WTC11 (cell line): ENCODE measurements at regions not wholly inside any gene's neighbourhood (a gene's known extent, or its start where the extent isn't known, plus 50 kb on each side); places are given as distances from the start of the nearest gene placed in this dataset.

ENCODE experiments used
- ATAC-seq: fragments of 200-7000 bp; cut with Tn5 transposase; 2 replicates; pipeline ENCODE4 v1.10.0; 2021; ENCODE audit warnings: mild to moderate bottlenecking, moderate library complexity
- CTCF ChIA-PET: fragments of 300-600 bp; sonication (Branson Sonifier 250); formaldehyde crosslinking; loops from one replicate; lab custom pipeline; 2021; ENCODE audit warnings: antibody characterized with exemption; lab: Charles Lee
- POLR2A ChIA-PET: fragments of 350-600 bp; sonication (Branson Sonifier 250); formaldehyde crosslinking; loops from one replicate; lab custom pipeline; 2021; ENCODE audit warnings: antibody characterized with exemption; lab: Charles Lee
- DNase-seq: peaks from one replicate; pipeline ENCODE4 v3.0.0; 2021; ENCODE audit warnings: low spot score
- H3K27ac Mint-ChIP-seq: 2 replicates; pipeline ENCODE4 v1.8.0; 2021; ENCODE audit warnings: mixed read lengths
- H3K27me3 Mint-ChIP-seq: 2 replicates; pipeline ENCODE4 v1.8.0; 2021; ENCODE audit warnings: low read depth, mild to moderate bottlenecking, moderate library complexity, mixed read lengths
- H3K36me3 Mint-ChIP-seq: 2 replicates; pipeline ENCODE4 v1.8.0; 2021; ENCODE audit warnings: mixed read lengths
- H3K4me1 Mint-ChIP-seq: 2 replicates; pipeline ENCODE4 v1.8.0; 2022; ENCODE audit warnings: mixed read lengths
- H3K4me3 Mint-ChIP-seq: 2 replicates; pipeline ENCODE4 v1.8.0; 2021; ENCODE audit warnings: mild to moderate bottlenecking, moderate library complexity, mixed read lengths
- H3K9me3 Mint-ChIP-seq: 2 replicates; pipeline ENCODE4 v1.8.0; 2021; ENCODE audit warnings: mixed read lengths
- ATF1 ChIP-seq: sonication (generic); formaldehyde crosslinking; IDR thresholded peaks from 2 replicates; pipeline ENCODE4 v1.8.1; 2023; ENCODE audit warnings: mild to moderate bottlenecking, moderate library complexity, missing genetic modification reagents
- CREB1 ChIP-seq: sonication (generic); formaldehyde crosslinking; IDR thresholded peaks from 2 replicates; pipeline ENCODE4 v1.8.0; 2023; ENCODE audit warnings: mild to moderate bottlenecking, missing genetic modification reagents
- ELF4 ChIP-seq: sonication (generic); formaldehyde crosslinking; IDR thresholded peaks from 2 replicates; pipeline ENCODE4 v1.8.1; 2022; ENCODE audit warnings: low read depth, mild to moderate bottlenecking, moderate library complexity, missing genetic modification reagents
- EMX1 ChIP-seq: fragments of 250-450 bp; sonication (Bioruptor Pico); IDR thresholded peaks from 2 replicates; pipeline ENCODE4 v1.8.0; 2021; ENCODE audit warnings: mild to moderate bottlenecking
- ESRRA ChIP-seq: sonication (generic); formaldehyde crosslinking; IDR thresholded peaks from 2 replicates; pipeline ENCODE4 v1.8.1; 2022; ENCODE audit warnings: mild to moderate bottlenecking, missing genetic modification reagents, borderline replicate concordance
- ETV6 ChIP-seq: sonication (generic); formaldehyde crosslinking; IDR thresholded peaks from 2 replicates; pipeline ENCODE4 v1.8.1; 2022; ENCODE audit warnings: mild to moderate bottlenecking, missing genetic modification reagents
- GABPB1 ChIP-seq: sonication (generic); formaldehyde crosslinking; IDR thresholded peaks from 2 replicates; pipeline ENCODE4 v1.8.1; 2023; ENCODE audit warnings: mild to moderate bottlenecking, missing genetic modification reagents
- NR2C2 ChIP-seq: sonication (generic); formaldehyde crosslinking; IDR thresholded peaks from 2 replicates; pipeline ENCODE4 v1.8.0; 2022; ENCODE audit warnings: mild to moderate bottlenecking, missing genetic modification reagents
- SP1 ChIP-seq: sonication (generic); formaldehyde crosslinking; conservative IDR thresholded peaks from 2 replicates; pipeline ENCODE4 v1.8.1; 2022; ENCODE audit warnings: missing genetic modification reagents
- TP53 ChIP-seq: sonication (generic); formaldehyde crosslinking; IDR thresholded peaks from 2 replicates; pipeline ENCODE4 v1.8.1; 2023; ENCODE audit warnings: mild to moderate bottlenecking, missing genetic modification reagents
- ZNF396 ChIP-seq: fragments of 250-450 bp; sonication (Bioruptor Pico); IDR thresholded peaks from 2 replicates; pipeline ENCODE4 v1.8.0; 2021; ENCODE audit warnings: mild to moderate bottlenecking, moderate library complexity, borderline replicate concordance
- ZNF423 ChIP-seq: fragments of 250-450 bp; sonication (Bioruptor Pico); IDR thresholded peaks from 2 replicates; pipeline ENCODE4 v2.1.2; 2022; ENCODE audit warnings: mild to moderate bottlenecking, moderate library complexity
- TF ChIP-seq, protein P1 (sequence below): sonication (generic); formaldehyde crosslinking; IDR thresholded peaks from 2 replicates; pipeline ENCODE4 v1.8.1; 2022; ENCODE audit warnings: mild to moderate bottlenecking, missing genetic modification reagents, moderate library complexity, borderline replicate concordance
- TF ChIP-seq, protein P2 (sequence below): sonication (generic); formaldehyde crosslinking; IDR thresholded peaks from 2 replicates; pipeline ENCODE4 v1.8.0; 2023; ENCODE audit warnings: missing genetic modification reagents
- TF ChIP-seq, protein P3 (sequence below): sonication (generic); formaldehyde crosslinking; IDR thresholded peaks from 2 replicates; pipeline ENCODE4 v1.8.1; 2023; ENCODE audit warnings: mild to moderate bottlenecking, missing genetic modification reagents, moderate library complexity
- TF ChIP-seq, protein P4 (sequence below): sonication (generic); formaldehyde crosslinking; IDR thresholded peaks from 2 replicates; pipeline ENCODE4 v1.8.1; 2023; ENCODE audit warnings: mild to moderate bottlenecking, moderate library complexity, missing genetic modification reagents
- TF ChIP-seq, protein P5 (sequence below): sonication (generic); formaldehyde crosslinking; conservative IDR thresholded peaks from 2 replicates; pipeline ENCODE4 v1.8.1; 2023; ENCODE audit warnings: mild to moderate bottlenecking, low read depth, missing genetic modification reagents, moderate library complexity
- TF ChIP-seq, protein P6 (sequence below): sonication (generic); formaldehyde crosslinking; IDR thresholded peaks from 2 replicates; pipeline ENCODE4 v1.8.0; 2022; ENCODE audit warnings: mild to moderate bottlenecking, missing genetic modification reagents

DNA sequence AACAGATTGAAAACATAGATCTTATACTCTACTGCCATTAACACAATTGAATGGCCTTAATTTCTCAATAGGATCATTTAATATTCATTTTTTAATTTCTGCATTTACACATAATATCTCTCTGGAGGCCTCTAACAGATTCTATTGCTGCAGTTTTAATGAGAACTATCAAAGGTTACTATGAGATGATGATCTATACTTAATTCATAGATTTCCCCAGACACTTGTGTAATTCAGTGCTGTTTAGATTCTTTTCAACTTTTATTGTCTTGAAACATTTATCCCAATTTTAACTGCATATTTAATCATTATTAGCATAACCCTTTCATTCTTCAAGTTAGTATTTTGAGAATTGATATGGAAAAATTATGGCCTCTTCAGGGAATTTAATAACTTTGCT lies 1056.5 kb upstream of the CDH8 start:
- Mint-ChIP-seq H3K36me3 (no peaks in the 10 kb centered on the region), H3K4me1 (no peaks in the 10 kb centered on the region), H3K9me3 (peaks cover 8% of the 10 kb centered on the region; the same call in 1 of the 2 replicates), H3K27ac (no peak overlapping the region), H3K27me3 (no peaks in the 10 kb centered on the region), H3K4me3 (no peak overlapping the region)
- ChIA-PET CTCF (no interaction called here), POLR2A (no interaction called here)
- TF ChIP-seq, protein P1, sequence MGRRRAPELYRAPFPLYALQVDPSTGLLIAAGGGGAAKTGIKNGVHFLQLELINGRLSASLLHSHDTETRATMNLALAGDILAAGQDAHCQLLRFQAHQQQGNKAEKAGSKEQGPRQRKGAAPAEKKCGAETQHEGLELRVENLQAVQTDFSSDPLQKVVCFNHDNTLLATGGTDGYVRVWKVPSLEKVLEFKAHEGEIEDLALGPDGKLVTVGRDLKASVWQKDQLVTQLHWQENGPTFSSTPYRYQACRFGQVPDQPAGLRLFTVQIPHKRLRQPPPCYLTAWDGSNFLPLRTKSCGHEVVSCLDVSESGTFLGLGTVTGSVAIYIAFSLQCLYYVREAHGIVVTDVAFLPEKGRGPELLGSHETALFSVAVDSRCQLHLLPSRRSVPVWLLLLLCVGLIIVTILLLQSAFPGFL = no peak
- TF ChIP-seq, protein P2, sequence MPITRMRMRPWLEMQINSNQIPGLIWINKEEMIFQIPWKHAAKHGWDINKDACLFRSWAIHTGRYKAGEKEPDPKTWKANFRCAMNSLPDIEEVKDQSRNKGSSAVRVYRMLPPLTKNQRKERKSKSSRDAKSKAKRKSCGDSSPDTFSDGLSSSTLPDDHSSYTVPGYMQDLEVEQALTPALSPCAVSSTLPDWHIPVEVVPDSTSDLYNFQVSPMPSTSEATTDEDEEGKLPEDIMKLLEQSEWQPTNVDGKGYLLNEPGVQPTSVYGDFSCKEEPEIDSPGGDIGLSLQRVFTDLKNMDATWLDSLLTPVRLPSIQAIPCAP (CRISPR knock-in tag) = no peak
- ATAC-seq (no peak), DNase-seq (no peak)

DNA sequence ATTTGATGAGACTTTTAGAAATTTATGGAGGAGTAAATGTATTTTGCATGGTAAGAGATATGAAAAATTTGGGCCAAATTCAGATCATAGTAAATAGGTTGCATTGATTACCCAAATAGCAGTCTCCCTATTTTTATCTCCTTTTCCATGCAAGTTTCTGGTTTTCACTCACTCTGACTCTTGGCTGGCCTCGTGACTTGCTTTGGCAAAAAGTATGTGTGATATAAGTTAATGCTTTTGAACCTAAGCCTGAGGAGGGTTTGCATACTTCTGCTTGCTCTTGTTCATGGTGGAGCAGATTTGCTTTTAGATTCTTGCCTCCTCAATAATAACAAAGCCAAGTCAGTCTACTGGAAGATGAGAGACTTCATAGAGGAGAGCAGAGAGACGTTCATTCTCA lies 1045.9 kb upstream of the CDH8 start:
- no peak overlapping the region for H3K4me3 Mint-ChIP-seq

DNA sequence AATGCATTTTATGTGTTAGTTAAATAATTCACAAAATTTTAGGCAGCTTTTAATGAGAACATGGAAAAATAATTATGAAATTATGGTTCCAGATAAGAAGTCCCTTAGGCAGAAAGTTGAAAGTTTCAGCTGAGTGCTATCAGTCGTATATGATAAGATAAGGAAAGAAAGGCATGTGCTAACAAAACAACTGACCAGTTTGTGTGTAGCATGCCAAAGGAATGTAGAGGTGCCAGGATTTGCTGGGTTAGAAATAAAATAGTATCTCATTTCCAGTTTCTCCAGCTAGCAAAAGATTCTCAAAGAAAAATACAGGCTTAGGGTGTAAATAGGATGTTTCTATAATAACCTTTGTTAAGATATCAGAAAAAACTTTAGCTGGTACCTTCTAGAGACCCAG lies 1044.5 kb upstream of the CDH8 start:
- no peak for ATAC-seq
- ChIA-PET CTCF (no interaction called here), POLR2A (no interaction called here)
- peaks cover 3% of the 10 kb centered on the region for H3K9me3 Mint-ChIP-seq
- no peaks in the 10 kb centered on the region for H3K4me1 Mint-ChIP-seq
- TF ChIP-seq, protein P3, sequence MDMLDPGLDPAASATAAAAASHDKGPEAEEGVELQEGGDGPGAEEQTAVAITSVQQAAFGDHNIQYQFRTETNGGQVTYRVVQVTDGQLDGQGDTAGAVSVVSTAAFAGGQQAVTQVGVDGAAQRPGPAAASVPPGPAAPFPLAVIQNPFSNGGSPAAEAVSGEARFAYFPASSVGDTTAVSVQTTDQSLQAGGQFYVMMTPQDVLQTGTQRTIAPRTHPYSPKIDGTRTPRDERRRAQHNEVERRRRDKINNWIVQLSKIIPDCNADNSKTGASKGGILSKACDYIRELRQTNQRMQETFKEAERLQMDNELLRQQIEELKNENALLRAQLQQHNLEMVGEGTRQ (CRISPR knock-in tag) = no peak
- no peak overlapping the region for H3K4me3 Mint-ChIP-seq
- H3K27me3 Mint-ChIP-seq = no peaks in the 10 kb centered on the region
- H3K27ac Mint-ChIP-seq = no peak overlapping the region
- H3K36me3 Mint-ChIP-seq = peaks cover under 1% of the 10 kb centered on the region; the same call in 1 of the 2 replicates
- DNase-seq = no peak

More for the DNA sequence above, 1045.9 kb upstream of the CDH8 start:
- no peak for ATAC-seq
- DNase-seq = no peak
- ChIA-PET POLR2A (no interaction called here), CTCF (no interaction called here)
- TF ChIP-seq NR2C2 (no peak), TP53 (no peak), GABPB1 (no peak), ZNF396 (CRISPR knock-in tag) (no peak), CREB1 (CRISPR knock-in tag) (no peak), ZNF423 (CRISPR knock-in tag) (no peak), ELF4 (no peak), ATF1 (CRISPR knock-in tag) (no peak), EMX1 (CRISPR knock-in tag) (no peak), ETV6 (CRISPR knock-in tag) (no peak), SP1 (CRISPR knock-in tag) (no peak), ESRRA (no peak)
- TF ChIP-seq, protein P4, sequence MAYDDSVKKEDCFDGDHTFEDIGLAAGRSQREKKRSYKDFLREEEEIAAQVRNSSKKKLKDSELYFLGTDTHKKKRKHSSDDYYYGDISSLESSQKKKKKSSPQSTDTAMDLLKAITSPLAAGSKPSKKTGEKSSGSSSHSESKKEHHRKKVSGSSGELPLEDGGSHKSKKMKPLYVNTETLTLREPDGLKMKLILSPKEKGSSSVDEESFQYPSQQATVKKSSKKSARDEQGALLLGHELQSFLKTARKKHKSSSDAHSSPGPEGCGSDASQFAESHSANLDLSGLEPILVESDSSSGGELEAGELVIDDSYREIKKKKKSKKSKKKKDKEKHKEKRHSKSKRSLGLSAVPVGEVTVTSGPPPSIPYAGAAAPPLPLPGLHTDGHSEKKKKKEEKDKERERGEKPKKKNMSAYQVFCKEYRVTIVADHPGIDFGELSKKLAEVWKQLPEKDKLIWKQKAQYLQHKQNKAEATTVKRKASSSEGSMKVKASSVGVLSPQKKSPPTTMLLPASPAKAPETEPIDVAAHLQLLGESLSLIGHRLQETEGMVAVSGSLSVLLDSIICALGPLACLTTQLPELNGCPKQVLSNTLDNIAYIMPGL = no peak
- TF ChIP-seq, protein P5, sequence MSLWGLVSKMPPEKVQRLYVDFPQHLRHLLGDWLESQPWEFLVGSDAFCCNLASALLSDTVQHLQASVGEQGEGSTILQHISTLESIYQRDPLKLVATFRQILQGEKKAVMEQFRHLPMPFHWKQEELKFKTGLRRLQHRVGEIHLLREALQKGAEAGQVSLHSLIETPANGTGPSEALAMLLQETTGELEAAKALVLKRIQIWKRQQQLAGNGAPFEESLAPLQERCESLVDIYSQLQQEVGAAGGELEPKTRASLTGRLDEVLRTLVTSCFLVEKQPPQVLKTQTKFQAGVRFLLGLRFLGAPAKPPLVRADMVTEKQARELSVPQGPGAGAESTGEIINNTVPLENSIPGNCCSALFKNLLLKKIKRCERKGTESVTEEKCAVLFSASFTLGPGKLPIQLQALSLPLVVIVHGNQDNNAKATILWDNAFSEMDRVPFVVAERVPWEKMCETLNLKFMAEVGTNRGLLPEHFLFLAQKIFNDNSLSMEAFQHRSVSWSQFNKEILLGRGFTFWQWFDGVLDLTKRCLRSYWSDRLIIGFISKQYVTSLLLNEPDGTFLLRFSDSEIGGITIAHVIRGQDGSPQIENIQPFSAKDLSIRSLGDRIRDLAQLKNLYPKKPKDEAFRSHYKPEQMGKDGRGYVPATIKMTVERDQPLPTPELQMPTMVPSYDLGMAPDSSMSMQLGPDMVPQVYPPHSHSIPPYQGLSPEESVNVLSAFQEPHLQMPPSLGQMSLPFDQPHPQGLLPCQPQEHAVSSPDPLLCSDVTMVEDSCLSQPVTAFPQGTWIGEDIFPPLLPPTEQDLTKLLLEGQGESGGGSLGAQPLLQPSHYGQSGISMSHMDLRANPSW (CRISPR knock-in tag) = no peak
- TF ChIP-seq, protein P6, sequence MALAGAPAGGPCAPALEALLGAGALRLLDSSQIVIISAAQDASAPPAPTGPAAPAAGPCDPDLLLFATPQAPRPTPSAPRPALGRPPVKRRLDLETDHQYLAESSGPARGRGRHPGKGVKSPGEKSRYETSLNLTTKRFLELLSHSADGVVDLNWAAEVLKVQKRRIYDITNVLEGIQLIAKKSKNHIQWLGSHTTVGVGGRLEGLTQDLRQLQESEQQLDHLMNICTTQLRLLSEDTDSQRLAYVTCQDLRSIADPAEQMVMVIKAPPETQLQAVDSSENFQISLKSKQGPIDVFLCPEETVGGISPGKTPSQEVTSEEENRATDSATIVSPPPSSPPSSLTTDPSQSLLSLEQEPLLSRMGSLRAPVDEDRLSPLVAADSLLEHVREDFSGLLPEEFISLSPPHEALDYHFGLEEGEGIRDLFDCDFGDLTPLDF (CRISPR knock-in tag) = no peak
- TF ChIP-seq, protein P3 (CRISPR knock-in tag) = no peak
- Mint-ChIP-seq H3K27ac (no peak overlapping the region), H3K36me3 (no peaks in the 10 kb centered on the region), H3K4me1 (no peaks in the 10 kb centered on the region), H3K27me3 (no peaks in the 10 kb centered on the region), H3K9me3 (no peaks in the 10 kb centered on the region)
